ENCODE measurements at regions not wholly inside any gene's neighbourhood (a gene's known extent, or its start where the extent isn't known, plus 50 kb on each side); places are given as distances from the start of the nearest gene placed in this dataset.

DNA sequence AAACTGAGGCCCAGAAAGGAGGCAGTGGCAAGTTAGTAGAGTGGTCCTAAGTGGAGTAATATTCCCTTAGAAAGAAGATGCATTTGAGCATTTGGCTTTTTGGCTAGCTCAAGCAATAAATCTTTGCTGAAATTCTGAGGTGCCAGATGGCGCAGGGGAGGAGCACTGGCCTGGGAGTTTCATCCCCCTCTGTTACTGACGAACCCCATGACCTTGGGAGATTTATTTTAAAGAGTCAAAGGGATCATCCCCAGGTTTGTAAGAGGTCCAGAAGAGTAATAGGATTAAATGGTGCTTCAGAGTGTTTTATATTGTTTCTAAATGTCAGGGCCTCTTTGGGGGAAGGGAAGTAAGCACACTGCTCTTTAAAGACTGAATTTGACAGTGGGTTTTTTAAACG lies 85.1 kb upstream of the PIAS1 start:
- TF ChIP-seq, protein P1, sequence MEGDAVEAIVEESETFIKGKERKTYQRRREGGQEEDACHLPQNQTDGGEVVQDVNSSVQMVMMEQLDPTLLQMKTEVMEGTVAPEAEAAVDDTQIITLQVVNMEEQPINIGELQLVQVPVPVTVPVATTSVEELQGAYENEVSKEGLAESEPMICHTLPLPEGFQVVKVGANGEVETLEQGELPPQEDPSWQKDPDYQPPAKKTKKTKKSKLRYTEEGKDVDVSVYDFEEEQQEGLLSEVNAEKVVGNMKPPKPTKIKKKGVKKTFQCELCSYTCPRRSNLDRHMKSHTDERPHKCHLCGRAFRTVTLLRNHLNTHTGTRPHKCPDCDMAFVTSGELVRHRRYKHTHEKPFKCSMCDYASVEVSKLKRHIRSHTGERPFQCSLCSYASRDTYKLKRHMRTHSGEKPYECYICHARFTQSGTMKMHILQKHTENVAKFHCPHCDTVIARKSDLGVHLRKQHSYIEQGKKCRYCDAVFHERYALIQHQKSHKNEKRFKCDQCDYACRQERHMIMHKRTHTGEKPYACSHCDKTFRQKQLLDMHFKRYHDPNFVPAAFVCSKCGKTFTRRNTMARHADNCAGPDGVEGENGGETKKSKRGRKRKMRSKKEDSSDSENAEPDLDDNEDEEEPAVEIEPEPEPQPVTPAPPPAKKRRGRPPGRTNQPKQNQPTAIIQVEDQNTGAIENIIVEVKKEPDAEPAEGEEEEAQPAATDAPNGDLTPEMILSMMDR (conservative IDR thresholded peaks at IDR 0.05 in 1 of 2, IDR thresholded peaks at IDR 0.05 in 1 of 2; ENCODE audit: low read depth in 1 of 2, low read length in 2 of 2), result no peak
- TF ChIP-seq EZH2 (IDR thresholded peaks at IDR 0.05; ENCODE audit: low read length, missing control alignments), result no peak

All from fibroblast of lung (primary cell).